Calu3 (cell line): ENCODE measurements at regions not wholly inside any gene's neighbourhood (a gene's known extent, or its start where the extent isn't known, plus 50 kb on each side); places are given as distances from the start of the nearest gene placed in this dataset.

Experiments
- BruUV-seq: library from RNA; stranded (reverse); fragments of 400-500 nt; replicated peaks from 2 replicates; lab custom pipeline; 2021; lab: Mats Ljungman, UMichigan
- CTCF ChIA-PET: fragments of 300-600 bp; sonication (Branson Sonifier 250); formaldehyde crosslinking; loops from one replicate; lab custom pipeline; 2022; ENCODE audit warnings: antibody characterized with exemption; lab: Charles Lee
- DNase-seq: peaks from one replicate; pipeline ENCODE4 v3.0.0; 2022
- H3K27ac Mint-ChIP-seq: one replicate; pipeline ENCODE4 v1.8.0; 2022; ENCODE audit warnings: mixed read lengths; ENCODE audit not compliant: unreplicated experiment
- H3K27me3 Mint-ChIP-seq: one replicate; pipeline ENCODE4 v1.8.0; 2022; ENCODE audit warnings: mixed read lengths; ENCODE audit not compliant: unreplicated experiment
- H3K36me3 Mint-ChIP-seq: one replicate; pipeline ENCODE4 v1.8.0; 2022; ENCODE audit warnings: mild to moderate bottlenecking, moderate library complexity, mixed read lengths; ENCODE audit not compliant: insufficient read depth, unreplicated experiment
- H3K4me1 Mint-ChIP-seq: one replicate; pipeline ENCODE4 v1.8.0; 2022; ENCODE audit warnings: mild to moderate bottlenecking, low read depth, mixed read lengths; ENCODE audit not compliant: unreplicated experiment
- H3K4me3 Mint-ChIP-seq: one replicate; pipeline ENCODE4 v1.8.0; 2022; ENCODE audit warnings: mild to moderate bottlenecking, low read depth, moderate library complexity, mixed read lengths; ENCODE audit not compliant: unreplicated experiment
- H3K9me3 Mint-ChIP-seq: one replicate; pipeline ENCODE4 v1.8.0; 2022; ENCODE audit warnings: low read depth, mixed read lengths; ENCODE audit not compliant: unreplicated experiment
- intact Hi-C: fragments of 100-400 bp; cut with micrococcal nuclease; formaldehyde crosslinking; loops from one replicate; pipeline ENCODE4 v1.10.0; 2022; ENCODE audit not compliant: unreplicated experiment
- TF ChIP-seq, protein P1 (sequence below): fragments of 200-600 bp; IDR thresholded peaks from one replicate; pipeline ENCODE4 v1.8.0; 2022; ENCODE audit warnings: antibody characterized with exemption; ENCODE audit not compliant: unreplicated experiment

DNA sequence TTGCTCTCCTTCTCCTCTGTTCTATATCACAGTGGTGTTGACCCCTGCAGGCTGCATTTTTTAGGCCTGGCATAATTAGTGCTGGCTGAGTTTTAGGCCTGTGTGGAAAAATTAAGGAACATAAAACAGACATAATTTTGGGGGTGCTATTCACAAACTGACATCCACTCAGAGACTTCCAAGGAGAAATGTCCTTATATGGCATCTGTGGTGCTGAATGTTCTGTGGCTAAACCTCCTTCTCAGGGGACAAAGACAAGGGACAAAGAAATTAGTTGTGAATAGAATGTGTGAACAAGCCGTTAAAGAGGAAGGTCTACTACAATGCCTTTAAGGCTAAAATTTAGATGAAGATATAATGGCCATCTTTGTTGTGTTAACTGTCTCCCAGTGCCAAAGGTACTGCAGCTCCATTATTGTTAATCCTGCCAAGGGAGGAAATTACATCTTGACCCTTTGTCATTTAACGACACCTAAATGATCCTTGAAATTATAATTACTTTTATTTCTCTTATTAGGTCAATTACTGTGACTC lies 870.0 kb upstream of the CHAC2 start:
- CTCF ChIA-PET = no interaction called here
- intact Hi-C loops = no loop called here
- peaks cover 6% of the 10 kb centered on the region for H3K9me3 Mint-ChIP-seq
- H3K4me3 Mint-ChIP-seq = no peak overlapping the region
- DNase-seq = no peak
- H3K27me3 Mint-ChIP-seq = no peaks in the 10 kb centered on the region
- no TSS peak for BruUV-seq
- no peak overlapping the region for H3K27ac Mint-ChIP-seq
- no peaks in the 10 kb centered on the region for H3K4me1 Mint-ChIP-seq
- TF ChIP-seq, protein P1, sequence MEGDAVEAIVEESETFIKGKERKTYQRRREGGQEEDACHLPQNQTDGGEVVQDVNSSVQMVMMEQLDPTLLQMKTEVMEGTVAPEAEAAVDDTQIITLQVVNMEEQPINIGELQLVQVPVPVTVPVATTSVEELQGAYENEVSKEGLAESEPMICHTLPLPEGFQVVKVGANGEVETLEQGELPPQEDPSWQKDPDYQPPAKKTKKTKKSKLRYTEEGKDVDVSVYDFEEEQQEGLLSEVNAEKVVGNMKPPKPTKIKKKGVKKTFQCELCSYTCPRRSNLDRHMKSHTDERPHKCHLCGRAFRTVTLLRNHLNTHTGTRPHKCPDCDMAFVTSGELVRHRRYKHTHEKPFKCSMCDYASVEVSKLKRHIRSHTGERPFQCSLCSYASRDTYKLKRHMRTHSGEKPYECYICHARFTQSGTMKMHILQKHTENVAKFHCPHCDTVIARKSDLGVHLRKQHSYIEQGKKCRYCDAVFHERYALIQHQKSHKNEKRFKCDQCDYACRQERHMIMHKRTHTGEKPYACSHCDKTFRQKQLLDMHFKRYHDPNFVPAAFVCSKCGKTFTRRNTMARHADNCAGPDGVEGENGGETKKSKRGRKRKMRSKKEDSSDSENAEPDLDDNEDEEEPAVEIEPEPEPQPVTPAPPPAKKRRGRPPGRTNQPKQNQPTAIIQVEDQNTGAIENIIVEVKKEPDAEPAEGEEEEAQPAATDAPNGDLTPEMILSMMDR = no peak
- no peaks in the 10 kb centered on the region for H3K36me3 Mint-ChIP-seq

DNA sequence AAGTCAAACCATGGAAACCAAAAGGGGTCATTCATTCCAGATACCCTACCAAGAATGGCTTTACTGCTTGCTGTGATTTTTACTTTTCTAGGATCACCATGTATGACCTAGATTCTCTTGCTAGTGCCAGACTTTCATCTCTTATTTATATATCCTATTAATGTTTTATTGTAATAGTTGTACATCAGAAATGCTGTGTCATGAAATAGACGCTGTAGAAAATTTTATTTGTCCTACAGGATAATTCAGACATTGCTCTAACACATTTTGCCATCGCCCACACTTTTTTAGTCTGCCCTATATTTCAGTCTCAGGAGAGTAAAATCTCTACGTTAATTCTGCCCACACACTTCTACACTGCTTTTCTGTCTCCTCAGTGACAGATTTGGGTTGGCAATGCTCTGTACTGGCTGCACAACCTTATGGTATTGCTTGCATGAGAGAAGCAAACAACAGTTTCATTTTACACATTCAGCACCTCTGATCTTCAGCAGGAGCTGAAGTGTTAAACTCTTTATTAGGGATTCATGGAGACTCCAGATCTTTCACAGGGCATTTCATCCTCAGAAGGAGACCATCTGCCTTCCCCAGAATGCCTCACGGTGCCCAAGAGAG lies 871.8 kb upstream of the CHAC2 start:
- CTCF ChIA-PET = no interaction called here

DNA sequence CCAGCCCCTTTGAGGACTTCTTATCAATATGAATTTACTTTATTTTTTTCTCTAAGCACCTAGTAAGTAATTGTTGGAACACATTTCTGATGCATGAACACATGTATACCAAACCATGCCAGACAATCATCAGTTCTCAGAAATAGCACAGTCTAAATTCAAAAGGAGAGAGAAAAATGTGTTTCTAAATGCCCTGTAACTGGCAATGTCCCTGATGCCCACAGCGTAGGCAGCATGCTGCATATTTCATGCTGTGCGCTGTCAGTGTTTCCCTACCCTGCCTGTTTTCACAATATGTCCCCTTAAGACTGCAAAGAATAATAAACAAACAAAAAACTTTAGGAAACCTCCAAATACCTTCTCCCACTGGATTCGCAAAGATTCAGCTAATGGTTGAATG lies 881.0 kb upstream of the CHAC2 start:
- intact Hi-C loops = no loop called here
- H3K4me3 Mint-ChIP-seq = no peak overlapping the region
- H3K9me3 Mint-ChIP-seq = no peaks in the 10 kb centered on the region
- H3K27me3 Mint-ChIP-seq = no peaks in the 10 kb centered on the region
- H3K27ac Mint-ChIP-seq = no peak overlapping the region
- CTCF ChIA-PET = no interaction called here
- no peak for DNase-seq
- no TSS peak for BruUV-seq
- no peaks in the 10 kb centered on the region for H3K36me3 Mint-ChIP-seq
- H3K4me1 Mint-ChIP-seq = no peaks in the 10 kb centered on the region
- TF ChIP-seq, protein P1 = no peak

More for the DNA sequence above, 871.8 kb upstream of the CHAC2 start:
- H3K9me3 Mint-ChIP-seq = peaks cover 10% of the 10 kb centered on the region
- H3K4me1 Mint-ChIP-seq = no peaks in the 10 kb centered on the region
- H3K36me3 Mint-ChIP-seq = no peaks in the 10 kb centered on the region
- H3K4me3 Mint-ChIP-seq = no peak overlapping the region
- no peak overlapping the region for H3K27ac Mint-ChIP-seq
- TF ChIP-seq, protein P1 = no peak
- no peak for DNase-seq
- no peaks in the 10 kb centered on the region for H3K27me3 Mint-ChIP-seq
- intact Hi-C loops = no loop called here
- no TSS peak for BruUV-seq

DNA sequence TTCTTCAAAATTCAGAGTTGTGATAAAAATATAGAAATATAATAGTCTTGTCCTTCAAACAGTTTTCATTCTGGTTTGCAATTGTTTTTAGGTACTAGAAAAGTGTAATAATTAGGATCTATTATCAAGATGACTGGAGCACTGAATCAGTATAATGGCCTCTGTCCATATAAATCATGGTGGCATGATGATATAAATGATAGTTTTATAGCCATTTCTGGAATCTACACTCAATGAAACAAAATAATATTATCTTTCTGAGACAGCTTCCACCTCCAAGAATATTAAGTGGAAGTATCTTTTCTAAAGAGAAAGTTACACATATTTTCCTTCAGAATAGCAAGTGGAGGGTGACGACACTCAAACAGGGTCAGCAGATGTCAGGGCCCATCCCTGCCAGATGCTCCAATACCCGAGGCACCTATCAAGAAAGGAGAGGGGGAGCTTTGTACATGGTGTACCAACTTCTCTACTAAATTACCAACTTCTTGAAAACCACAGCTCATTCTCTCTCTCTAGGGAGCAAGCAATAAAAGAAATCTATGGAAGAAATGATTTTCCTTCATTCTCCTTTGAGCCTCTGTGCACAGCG lies 882.7 kb upstream of the CHAC2 start:
- no TSS peak for BruUV-seq

More for the DNA sequence above, 882.7 kb upstream of the CHAC2 start:
- Mint-ChIP-seq H3K4me1 (no peaks in the 10 kb centered on the region), H3K27ac (no peak overlapping the region), H3K27me3 (no peaks in the 10 kb centered on the region), H3K9me3 (no peaks in the 10 kb centered on the region), H3K36me3 (no peaks in the 10 kb centered on the region), H3K4me3 (no peak overlapping the region)
- intact Hi-C loops = loop anchor here (5.0 kb wide), 1 partner anchor 47 kb away; no protein-coding TSS in a partner anchor
- CTCF ChIA-PET = no interaction called here
- no peak for DNase-seq
- TF ChIP-seq, protein P1 = no peak
